DMS153 treated with DMSO at 0.1 percent for 48 hours (cell line): ENCODE measurements at regions not wholly inside any gene's neighbourhood (a gene's known extent, or its start where the extent isn't known, plus 50 kb on each side); places are given as distances from the start of the nearest gene placed in this dataset.

Source experiments
- DNase-seq: peaks from one replicate; lab custom pipeline; 2025; ENCODE audit not compliant: unreplicated experiment; lab: John Stamatoyannopoulos, UW

- no peak for DNase-seq
Measured at GRCh38 chr11:37689951-37690350, 1091.9 kb upstream of the RAG2 start.

GRCh38 chr11:37688456-37688855 is 1090.4 kb upstream of the RAG2 start:
- DNase-seq = no peak

GRCh38 chr11:37687130-37687529 is 1089.1 kb upstream of the RAG2 start:
- DNase-seq = no peak

- DNase-seq = no peak
Measured at GRCh38 chr11:37671321-37671720, 1073.3 kb upstream of the RAG2 start.

- no peak for DNase-seq
Measured at GRCh38 chr11:37666960-37667359, 1068.9 kb upstream of the RAG2 start.

GRCh38 chr11:37657645-37658044 is 1059.6 kb upstream of the RAG2 start:
- peak; percentile 1 for DNase-seq

- no peak for DNase-seq
Measured at GRCh38 chr11:37647767-37648166, 1049.7 kb upstream of the RAG2 start.

GRCh38 chr11:37643968-37644367 is 1045.9 kb upstream of the RAG2 start:
- DNase-seq = no peak

GRCh38 chr11:37642296-37642695 is 1044.3 kb upstream of the RAG2 start:
- DNase-seq = no peak

GRCh38 chr11:37632748-37633147 is 1034.7 kb upstream of the RAG2 start:
- no peak for DNase-seq

GRCh38 chr11:37630866-37631265 is 1032.8 kb upstream of the RAG2 start:
- no peak for DNase-seq

GRCh38 chr11:37623778-37624177 is 1025.7 kb upstream of the RAG2 start:
- DNase-seq = no peak

GRCh38 chr11:37621662-37622061 is 1023.6 kb upstream of the RAG2 start:
- no peak for DNase-seq

- no peak for DNase-seq
Measured at GRCh38 chr11:37616291-37616690, 1018.3 kb upstream of the RAG2 start.

GRCh38 chr11:37613031-37613430 is 1015.0 kb upstream of the RAG2 start:
- no peak for DNase-seq

- no peak for DNase-seq
Measured at GRCh38 chr11:37612146-37612545, 1014.1 kb upstream of the RAG2 start.

GRCh38 chr11:37605229-37605628 is 1007.2 kb upstream of the RAG2 start:
- no peak for DNase-seq

GRCh38 chr11:37598381-37598780 is 1000.3 kb upstream of the RAG2 start:
- no peak for DNase-seq

- no peak for DNase-seq
Measured at GRCh38 chr11:37597776-37598175, 999.7 kb upstream of the RAG2 start.

- DNase-seq = no peak
Measured at GRCh38 chr11:37595845-37596244, 997.8 kb upstream of the RAG2 start.

- no peak for DNase-seq
Measured at GRCh38 chr11:37574361-37574760, 976.3 kb upstream of the RAG2 start.

- no peak for DNase-seq
Measured at GRCh38 chr11:37572491-37573171, 974.6 kb upstream of the RAG2 start.

GRCh38 chr11:37571246-37571645 is 973.2 kb upstream of the RAG2 start:
- DNase-seq = no peak
